ENCODE measurements at regions not wholly inside any gene's neighbourhood (a gene's known extent, or its start where the extent isn't known, plus 50 kb on each side); places are given as distances from the start of the nearest gene placed in this dataset.

DNA sequence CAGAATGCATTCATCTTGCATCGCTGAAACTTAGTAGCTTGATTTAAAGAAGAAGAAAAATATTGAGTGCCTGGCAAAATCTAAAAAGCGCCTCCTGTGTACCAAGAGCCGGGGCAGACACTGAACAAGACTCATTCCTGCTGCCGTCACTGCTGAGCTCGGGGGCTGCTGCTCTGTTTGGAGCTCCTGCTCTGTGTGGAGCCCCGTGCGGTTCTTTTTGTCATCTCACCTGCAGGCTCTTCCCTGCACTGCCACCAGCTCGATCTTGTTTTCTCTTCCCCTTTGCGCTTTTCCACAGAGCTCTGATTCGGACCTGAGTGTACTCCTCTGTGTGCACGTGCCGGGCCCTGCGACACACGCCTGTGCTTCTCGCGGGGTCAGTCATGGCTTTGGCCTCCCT is 462.1 kb upstream of the DPP6 start:
- Mint-ChIP-seq H3K36me3 (no peaks in the 10 kb centered on the region), H3K9me3 (peaks cover 34% of the 10 kb centered on the region)
- H4K20me1 ChIP-seq (ENCODE audit: low read depth) = no peaks in the 10 kb centered on the region

DNA sequence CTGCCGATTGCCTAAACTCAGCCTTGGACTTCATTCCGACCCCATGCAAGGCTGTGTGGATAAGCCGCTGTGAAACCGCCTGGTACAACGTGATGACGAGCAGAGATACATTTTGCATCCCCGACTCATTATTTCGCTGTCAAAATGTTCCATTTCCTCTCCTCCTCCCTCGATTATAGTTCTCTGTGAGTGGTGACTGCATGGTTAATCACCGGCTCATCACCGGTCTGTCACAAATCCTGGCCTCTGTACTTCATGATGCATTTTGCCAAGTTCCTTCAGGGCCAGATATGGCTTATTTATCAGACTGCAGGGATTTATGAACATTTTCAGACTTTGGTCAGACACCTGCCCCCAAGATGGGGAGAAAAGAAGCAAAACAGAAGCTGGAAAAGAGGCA is 461.6 kb upstream of the DPP6 start:
- Histone ChIP-seq H3K79me2 (ENCODE audit: low read depth) (no peaks in the 10 kb centered on the region), H3K27ac (no peak overlapping the region), H3K4me3 (no peak overlapping the region), H3K4me2 (no peak overlapping the region), H3K27me3 (no peaks in the 10 kb centered on the region), H3F3A (ENCODE audit: low read depth) (no peaks in the 10 kb centered on the region), H4K20me1 (ENCODE audit: low read depth) (no peaks in the 10 kb centered on the region), H3K9me3 (ENCODE audit: low read depth) (no peaks in the 10 kb centered on the region), H2AFZ (replicated peaks) (no peak overlapping the region), H3K4me1 (no peaks in the 10 kb centered on the region), H3K9ac (no peak overlapping the region), H3K36me3 (no peaks in the 10 kb centered on the region)
- no peak overlapping the region for H3K27ac Mint-ChIP-seq
- TF ChIP-seq, protein P1, sequence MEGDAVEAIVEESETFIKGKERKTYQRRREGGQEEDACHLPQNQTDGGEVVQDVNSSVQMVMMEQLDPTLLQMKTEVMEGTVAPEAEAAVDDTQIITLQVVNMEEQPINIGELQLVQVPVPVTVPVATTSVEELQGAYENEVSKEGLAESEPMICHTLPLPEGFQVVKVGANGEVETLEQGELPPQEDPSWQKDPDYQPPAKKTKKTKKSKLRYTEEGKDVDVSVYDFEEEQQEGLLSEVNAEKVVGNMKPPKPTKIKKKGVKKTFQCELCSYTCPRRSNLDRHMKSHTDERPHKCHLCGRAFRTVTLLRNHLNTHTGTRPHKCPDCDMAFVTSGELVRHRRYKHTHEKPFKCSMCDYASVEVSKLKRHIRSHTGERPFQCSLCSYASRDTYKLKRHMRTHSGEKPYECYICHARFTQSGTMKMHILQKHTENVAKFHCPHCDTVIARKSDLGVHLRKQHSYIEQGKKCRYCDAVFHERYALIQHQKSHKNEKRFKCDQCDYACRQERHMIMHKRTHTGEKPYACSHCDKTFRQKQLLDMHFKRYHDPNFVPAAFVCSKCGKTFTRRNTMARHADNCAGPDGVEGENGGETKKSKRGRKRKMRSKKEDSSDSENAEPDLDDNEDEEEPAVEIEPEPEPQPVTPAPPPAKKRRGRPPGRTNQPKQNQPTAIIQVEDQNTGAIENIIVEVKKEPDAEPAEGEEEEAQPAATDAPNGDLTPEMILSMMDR (IDR thresholded peaks at IDR 0.05) = no peak
- TF ChIP-seq EZH2 (IDR thresholded peaks at IDR 0.05) (no peak), EZH2phosphoT487 (IDR thresholded peaks at IDR 0.05) (no peak)
- peaks cover 34% of the 10 kb centered on the region for H3K9me3 Mint-ChIP-seq
- DNase-seq (ENCODE audit: low spot score) = no peak
- no peaks in the 10 kb centered on the region for H3K36me3 Mint-ChIP-seq
- H3K4me1 Mint-ChIP-seq = no peaks in the 10 kb centered on the region
- no peak overlapping the region for H3K4me3 Mint-ChIP-seq
- peaks cover 2% of the 10 kb centered on the region for H3K27me3 Mint-ChIP-seq (ENCODE audit: insufficient read depth, low read depth)

More for the DNA sequence above, 462.1 kb upstream of the DPP6 start:
- H3K4me3 Mint-ChIP-seq = no peak overlapping the region
- TF ChIP-seq, protein P1 (IDR thresholded peaks at IDR 0.05) = no peak
- TF ChIP-seq EZH2phosphoT487 (IDR thresholded peaks at IDR 0.05) = no peak
- TF ChIP-seq EZH2 (IDR thresholded peaks at IDR 0.05) = no peak
- Histone ChIP-seq H2AFZ (replicated peaks) (no peak overlapping the region), H3K27me3 (no peaks in the 10 kb centered on the region), H3K36me3 (no peaks in the 10 kb centered on the region), H3K27ac (no peak overlapping the region), H3K9me3 (ENCODE audit: low read depth) (no peaks in the 10 kb centered on the region), H3K79me2 (ENCODE audit: low read depth) (no peaks in the 10 kb centered on the region), H3K9ac (no peak overlapping the region), H3F3A (ENCODE audit: low read depth) (no peaks in the 10 kb centered on the region), H3K4me2 (no peak overlapping the region), H3K4me3 (no peak overlapping the region), H3K4me1 (no peaks in the 10 kb centered on the region)
- H3K4me1 Mint-ChIP-seq = no peaks in the 10 kb centered on the region
- no peak for DNase-seq (ENCODE audit: low spot score)
- H3K27me3 Mint-ChIP-seq (ENCODE audit: insufficient read depth, low read depth) = peaks cover 2% of the 10 kb centered on the region
- H3K27ac Mint-ChIP-seq = no peak overlapping the region

DNA sequence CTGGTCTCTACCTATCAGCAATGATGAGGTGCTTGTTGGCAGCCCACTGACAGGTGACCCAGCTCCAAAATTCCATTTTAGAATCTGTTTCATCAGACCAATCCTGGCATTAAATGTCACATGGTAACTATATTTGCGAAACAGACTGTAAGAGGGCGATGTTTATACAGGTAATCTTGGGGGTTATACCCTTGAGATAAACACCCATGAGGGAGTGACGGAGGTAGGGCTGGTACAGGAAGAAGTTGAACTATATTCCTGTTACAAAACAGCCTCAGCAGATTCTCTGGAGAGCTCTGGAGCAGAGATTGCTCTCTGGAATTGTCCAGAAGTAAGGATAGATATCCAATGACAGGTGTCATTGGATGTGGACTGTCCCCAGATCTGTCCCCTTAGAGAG is 444.8 kb upstream of the DPP6 start:
- Histone ChIP-seq H3K4me3 (no peak overlapping the region), H3K27me3 (no peaks in the 10 kb centered on the region), H2AFZ (replicated peaks) (no peak overlapping the region), H3F3A (ENCODE audit: low read depth) (no peaks in the 10 kb centered on the region), H3K4me1 (no peaks in the 10 kb centered on the region), H3K9ac (no peak overlapping the region), H3K79me2 (ENCODE audit: low read depth) (no peaks in the 10 kb centered on the region), H3K9me3 (ENCODE audit: low read depth) (peaks cover 41% of the 10 kb centered on the region), H4K20me1 (ENCODE audit: low read depth) (no peaks in the 10 kb centered on the region), H3K4me2 (no peak overlapping the region), H3K27ac (no peak overlapping the region), H3K36me3 (no peaks in the 10 kb centered on the region)
- H3K4me1 Mint-ChIP-seq = no peaks in the 10 kb centered on the region
- no peak for TF ChIP-seq EZH2 (IDR thresholded peaks at IDR 0.05)
- H3K4me3 Mint-ChIP-seq = no peak overlapping the region
- H3K9me3 Mint-ChIP-seq = peaks cover 22% of the 10 kb centered on the region
- no peak overlapping the region for H3K27ac Mint-ChIP-seq
- peaks cover 3% of the 10 kb centered on the region for H3K27me3 Mint-ChIP-seq (ENCODE audit: insufficient read depth, low read depth)
- no peaks in the 10 kb centered on the region for H3K36me3 Mint-ChIP-seq
- no peak for DNase-seq (ENCODE audit: low spot score)

DNA sequence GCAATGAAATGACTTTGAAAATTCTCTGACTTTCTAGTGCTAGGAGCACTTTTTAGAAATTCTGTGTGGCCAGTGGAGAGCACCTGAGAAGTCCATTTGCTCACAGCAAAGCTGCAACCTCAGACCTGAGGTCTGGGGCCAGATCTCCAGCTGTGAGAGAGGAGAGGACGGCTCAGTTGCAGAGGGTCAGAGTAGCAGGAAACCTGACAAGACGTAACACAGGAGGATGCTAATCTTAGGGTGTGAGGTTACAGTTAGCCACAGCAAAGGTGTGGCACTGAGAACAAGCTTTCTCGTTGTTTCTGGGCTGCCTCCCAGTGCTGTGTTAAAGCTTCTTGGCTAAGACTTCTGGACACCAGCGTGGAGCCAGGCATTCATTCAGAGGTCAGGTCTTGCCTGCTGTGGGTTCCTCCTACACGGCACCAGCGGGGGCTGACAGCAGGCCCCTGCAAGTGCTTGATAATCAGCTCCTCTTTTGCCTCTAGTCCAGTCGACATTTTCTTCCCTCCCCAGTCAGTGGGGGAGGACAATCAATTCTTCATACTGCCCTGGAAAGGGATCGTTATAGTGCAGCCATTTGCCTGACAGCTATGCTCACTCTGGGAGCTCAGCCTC is 435.4 kb upstream of the DPP6 start:
- DNase-seq (ENCODE audit: low spot score) = no peak
- H3K9me3 Mint-ChIP-seq = peaks cover 10% of the 10 kb centered on the region
- Histone ChIP-seq H4K20me1 (ENCODE audit: low read depth) (no peaks in the 10 kb centered on the region), H3K9ac (no peak overlapping the region), H3K4me2 (no peak overlapping the region), H3K4me3 (no peak overlapping the region), H3K79me2 (ENCODE audit: low read depth) (no peaks in the 10 kb centered on the region), H2AFZ (replicated peaks) (no peak overlapping the region), H3K27ac (no peak overlapping the region), H3K36me3 (no peaks in the 10 kb centered on the region), H3K9me3 (ENCODE audit: low read depth) (peaks cover 14% of the 10 kb centered on the region), H3K4me1 (no peaks in the 10 kb centered on the region), H3K27me3 (no peaks in the 10 kb centered on the region), H3F3A (ENCODE audit: low read depth) (no peaks in the 10 kb centered on the region)
- no peak overlapping the region for H3K27ac Mint-ChIP-seq
- H3K4me1 Mint-ChIP-seq = peaks cover 8% of the 10 kb centered on the region
- no peaks in the 10 kb centered on the region for H3K36me3 Mint-ChIP-seq
- TF ChIP-seq, protein P1 (IDR thresholded peaks at IDR 0.05) = no peak
- no peaks in the 10 kb centered on the region for H3K27me3 Mint-ChIP-seq (ENCODE audit: insufficient read depth, low read depth)
- H3K4me3 Mint-ChIP-seq = no peak overlapping the region

Data from neural progenitor cell (in vitro differentiated cells).